Endothelial cell of umbilical vein (primary cell): ENCODE measurements at regions not wholly inside any gene's neighbourhood (a gene's known extent, or its start where the extent isn't known, plus 50 kb on each side); places are given as distances from the start of the nearest gene placed in this dataset.

ENCODE experiments used
- BruUV-seq: library from RNA; stranded (reverse); fragments of 400-500 nt; replicated peaks from 2 replicates; lab custom pipeline; 2021; lab: Mats Ljungman, UMichigan
- CTCF ChIA-PET: fragments of 300-600, 350-600 bp; sonication (Branson Sonifier 250); formaldehyde crosslinking; loops from one replicate; lab custom pipeline; 2021; ENCODE audit warnings: antibody characterized with exemption, inconsistent platforms; lab: Charles Lee
- POLR2A ChIA-PET: fragments of 300-600, 350-600 bp; sonication (Branson Sonifier 250); formaldehyde crosslinking; loops from one replicate; lab custom pipeline; 2021; ENCODE audit warnings: antibody characterized with exemption, inconsistent platforms; lab: Charles Lee
- DNase-seq: peaks from one replicate; pipeline ENCODE4 v3.0.0-alpha.2; 2011; ENCODE audit warnings: low read depth, low spot score
- FAIRE-seq: peaks from 2 replicates; lab custom pipeline; 2011; peaks lifted over from hg19 to GRCh38; lab: Jason Lieb, UNC
- H2AFZ ChIP-seq: 2 replicates; pipeline ENCODE4 v1.6.0; 2012; ENCODE audit warnings: low read depth, low read length, control low read depth, inconsistent platforms
- H3K27ac ChIP-seq: 2 replicates; pipeline ENCODE4 v1.5.1; 2011; ENCODE audit warnings: low read depth, mild to moderate bottlenecking, control low read depth, low read length, moderate library complexity; ENCODE audit not compliant: insufficient read depth
- H3K27me3 ChIP-seq, 2 experiments: 2 replicates each; pipeline versions ENCODE4 v1.6.0 to v1.6.1; 2011; ENCODE audit warnings: low read length in 2 of 2, mixed read lengths in 1 of 2; ENCODE audit not compliant: control insufficient read depth in 2 of 2, insufficient read depth in 2 of 2
- H3K36me3 ChIP-seq, 2 experiments: 2 replicates in 1 of 2; 3 replicates in 1 of 2; pipeline ENCODE4 v1.5.1; 2011; ENCODE audit warnings: low read length in 2 of 2, mild to moderate bottlenecking in 1 of 2, moderate library complexity in 1 of 2; ENCODE audit not compliant: control insufficient read depth in 2 of 2, insufficient read depth in 2 of 2; ENCODE audit errors: extremely low read depth in 1 of 2
- H3K4me1 ChIP-seq: 3 replicates; pipeline ENCODE4 v1.5.1; 2011; ENCODE audit warnings: mild to moderate bottlenecking, low read length; ENCODE audit not compliant: control insufficient read depth, insufficient read depth; ENCODE audit errors: extremely low read depth
- H3K4me2 ChIP-seq: 2 replicates; pipeline ENCODE4 v1.6.1; 2011; ENCODE audit warnings: low read length, control low read depth, mixed read lengths; ENCODE audit not compliant: insufficient read depth
- H3K4me3 ChIP-seq, 3 experiments: fragments of 200-600 bp in 1 of 3; sonication (generic), shearing (Covaris generic) in 1 of 3; replicated peaks in 1 of 3; 2 replicates each; pipeline ENCODE4 v1.5.1; 2011 to 2016; ENCODE audit warnings: control low read depth in 3 of 3, low read length in 3 of 3, mild to moderate bottlenecking in 2 of 3, inconsistent platforms in 1 of 3, low read depth in 1 of 3, moderate library complexity in 1 of 3; ENCODE audit not compliant: insufficient read depth in 1 of 3
- H3K79me2 ChIP-seq: 2 replicates; pipeline ENCODE4 v1.6.0; 2012; ENCODE audit warnings: low read length, inconsistent platforms; ENCODE audit not compliant: control insufficient read depth, insufficient read depth
- H3K9ac ChIP-seq: replicated peaks from 2 replicates; pipeline ENCODE3; 2011; ENCODE audit warnings: low read length, control low read depth; ENCODE audit not compliant: insufficient read depth; ENCODE audit errors: extremely low read depth
- H3K9me1 ChIP-seq: replicated peaks from 3 replicates; pipeline ENCODE4 v1.6.0; 2011; ENCODE audit warnings: mild to moderate bottlenecking, low read length; ENCODE audit not compliant: control insufficient read depth, insufficient read depth; ENCODE audit errors: extremely low read depth
- H3K9me3 ChIP-seq: replicated peaks from 2 replicates; pipeline ENCODE4 v1.5.1; 2012; ENCODE audit warnings: low read length, inconsistent platforms; ENCODE audit not compliant: control insufficient read depth, insufficient read depth
- H4K20me1 ChIP-seq: replicated peaks from 2 replicates; pipeline ENCODE3; 2011; ENCODE audit warnings: mild to moderate bottlenecking, low read length; ENCODE audit not compliant: control insufficient read depth, insufficient read depth; ENCODE audit errors: extremely low read depth
- CTCF ChIP-seq, 2 donors: IDR thresholded peaks; 1 replicate in 1 of 2; 2 replicates in 1 of 2; pipeline ENCODE4 v1.5.1; 2011; ENCODE audit warnings: low read length in 2 of 2, mild to moderate bottlenecking in 2 of 2, moderate library complexity in 2 of 2, control low read depth in 1 of 2, inconsistent platforms in 1 of 2, low read depth in 1 of 2; ENCODE audit not compliant: insufficient read depth in 1 of 2; ENCODE audit errors: extremely low read depth in 1 of 2
- EZH2 ChIP-seq: IDR thresholded peaks from 2 replicates; pipeline ENCODE4 v1.6.1; 2012; ENCODE audit warnings: borderline replicate concordance, low read depth, mild to moderate bottlenecking, moderate library complexity, low read length, inconsistent platforms; ENCODE audit not compliant: severe bottlenecking
- FOS ChIP-seq: IDR thresholded peaks from 2 replicates; pipeline ENCODE4 v1.6.1; 2011; ENCODE audit warnings: mild to moderate bottlenecking, low read length, moderate library complexity, borderline replicate concordance; ENCODE audit not compliant: insufficient read depth
- GATA2 ChIP-seq: IDR thresholded peaks from 2 replicates; pipeline ENCODE4 v1.7.0; 2011; ENCODE audit warnings: low read depth, mild to moderate bottlenecking, moderate library complexity, mixed read lengths, low read length; ENCODE audit not compliant: insufficient read length, insufficient read depth
- JUN ChIP-seq: IDR thresholded peaks from 2 replicates; pipeline ENCODE4 v1.6.1; 2011; ENCODE audit warnings: borderline replicate concordance, low read depth; ENCODE audit not compliant: insufficient read length, insufficient read depth
- MAX ChIP-seq: IDR thresholded peaks from 2 replicates; pipeline ENCODE4 v1.6.1; 2011; ENCODE audit not compliant: insufficient read depth, insufficient read length
- MYC ChIP-seq: IDR thresholded peaks from one replicate; pipeline ENCODE4 v1.6.1; 2011; ENCODE audit warnings: mild to moderate bottlenecking, low read depth, low read length
- POLR2A ChIP-seq: IDR thresholded peaks from 2 replicates; pipeline ENCODE4 v1.6.1; 2012; ENCODE audit warnings: low read depth, mild to moderate bottlenecking, control low read depth, low read length
- POLR2AphosphoS5 ChIP-seq: IDR thresholded peaks from 2 replicates; pipeline ENCODE4 v1.6.1; 2012; ENCODE audit warnings: low read depth, mild to moderate bottlenecking, control low read depth, low read length, moderate library complexity; ENCODE audit not compliant: insufficient read depth
- dilution Hi-C: fragments of 300-500 bp; cut with MboI; formaldehyde crosslinking; loops from one replicate; pipeline ENCODE4 v1.15.0; 2019; ENCODE audit warnings: low sequenced_read_pairs; ENCODE audit not compliant: extremely low pct_ligation_motif_present
- intact Hi-C: fragments of 100-400 bp; cut with micrococcal nuclease; formaldehyde crosslinking; loops from one replicate; pipeline ENCODE4 v1.10.0; 2022

GRCh38 chr18:24536834-24537233, 76.4 kb downstream of the HRH4 start:
- peaks cover 29% of the 10 kb centered on the region in 2 experiments for H3K27me3 ChIP-seq
- no peak overlapping the region for H3K4me2 ChIP-seq
- H3K9me1 ChIP-seq, result no peaks in the 10 kb centered on the region
- POLR2A ChIA-PET, result no interaction called here
- H3K4me1 ChIP-seq, result no peaks in the 10 kb centered on the region
- dilution Hi-C loops, result no loop called here
- DNase-seq (no peak), FAIRE-seq (no peak)
- TF ChIP-seq POLR2AphosphoS5, result no peak
- TF ChIP-seq MAX, result no peak
- no peak for TF ChIP-seq POLR2A
- no peak for TF ChIP-seq MYC
- no peak for TF ChIP-seq CTCF (IDR thresholded peaks at IDR 0.05; ENCODE audit: extremely low read depth in 1 of 2, insufficient read depth in 1 of 2, low read depth in 1 of 2, low read length in 2 of 2)
- no peak for TF ChIP-seq GATA2
- TF ChIP-seq FOS, result no peak
- no peak for TF ChIP-seq EZH2
- no peak for TF ChIP-seq JUN
- intact Hi-C loops, result no loop called here
- CTCF ChIA-PET, result no interaction called here
- H3K36me3 ChIP-seq, result no peaks in the 10 kb centered on the region
- H2AFZ ChIP-seq, result no peak overlapping the region
- BruUV-seq, result no TSS peak
- H3K27ac ChIP-seq, result no peak overlapping the region
- H3K4me3 ChIP-seq, result no peak overlapping the region
- no peaks in the 10 kb centered on the region for H3K79me2 ChIP-seq
- H4K20me1 ChIP-seq, result no peaks in the 10 kb centered on the region
- H3K9me3 ChIP-seq, result no peaks in the 10 kb centered on the region
- no peak overlapping the region for H3K9ac ChIP-seq
